RWPE2 (cell line): ENCODE measurements at regions not wholly inside any gene's neighbourhood (a gene's known extent, or its start where the extent isn't known, plus 50 kb on each side); places are given as distances from the start of the nearest gene placed in this dataset.

Source experiments
- ATAC-seq: fragments of 200-7000 bp; cut with Tn5 transposase; 3 replicates; pipeline ENCODE4 v1.9.1; 2021; ENCODE audit warnings: low read depth
- DNase-seq: peaks from one replicate; pipeline ENCODE4 v3.0.0-alpha.2; 2020; ENCODE audit warnings: low spot score
- H3K27ac ChIP-seq: fragments of 450-650 bp; 2 replicates; pipeline ENCODE4 v1.5.1; 2017; ENCODE audit warnings: mild to moderate bottlenecking; ENCODE audit not compliant: poor library complexity, severe bottlenecking
- H3K27me3 ChIP-seq: fragments of 250-450 bp; sonication (Bioruptor Pico); 2 replicates; pipeline ENCODE4 v1.5.1; 2021; ENCODE audit warnings: mild to moderate bottlenecking, moderate library complexity; ENCODE audit not compliant: insufficient read depth, poor library complexity, severe bottlenecking
- H3K36me3 ChIP-seq: fragments of 250-450 bp; sonication (Bioruptor Pico); 2 replicates; pipeline ENCODE4 v1.5.1; 2020; ENCODE audit warnings: low read depth, mild to moderate bottlenecking, moderate library complexity
- H3K4me1 ChIP-seq: fragments of 250-450 bp; sonication (Bioruptor Pico); 2 replicates; pipeline ENCODE4 v1.5.1; 2021; ENCODE audit warnings: mild to moderate bottlenecking, moderate library complexity; ENCODE audit not compliant: insufficient read depth, poor library complexity, severe bottlenecking
- H3K4me3 ChIP-seq: fragments of 250-450 bp; sonication (Bioruptor Pico); 2 replicates; pipeline ENCODE4 v1.5.1; 2021; ENCODE audit warnings: mild to moderate bottlenecking, moderate library complexity; ENCODE audit not compliant: severe bottlenecking
- H3K9me3 ChIP-seq: fragments of 250-450 bp; sonication (Bioruptor Pico); 2 replicates; pipeline ENCODE4 v1.5.1; 2021; ENCODE audit warnings: mild to moderate bottlenecking, moderate library complexity; ENCODE audit not compliant: severe bottlenecking
- TF ChIP-seq, protein P1 (sequence below): fragments of 450-650 bp; IDR thresholded peaks from one replicate; pipeline ENCODE4 v1.5.1; 2017; ENCODE audit warnings: mild to moderate bottlenecking, moderate library complexity; ENCODE audit not compliant: poor library complexity, severe bottlenecking

DNA sequence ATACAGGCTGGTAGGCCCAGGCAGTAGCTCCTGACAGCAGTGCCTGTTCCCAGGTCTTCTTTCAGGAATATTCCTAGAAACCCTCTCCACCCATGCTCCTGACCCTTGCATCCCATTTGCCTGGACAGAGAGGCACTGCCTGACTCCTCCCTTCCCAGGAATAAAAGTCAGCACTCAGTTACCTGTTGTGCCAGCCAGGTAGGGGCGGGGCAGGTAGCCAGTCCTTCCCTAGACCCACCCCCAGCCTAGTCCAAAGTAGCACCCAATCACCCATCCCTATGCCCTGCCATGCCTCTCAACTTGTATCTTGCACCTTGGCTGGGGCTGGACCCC lies 129.9 kb downstream of the MRPL14 start:
- ATAC-seq (no peak), DNase-seq (peak; percentile 36)
- Histone ChIP-seq H3K27ac (no peak overlapping the region), H3K9me3 (no peaks in the 10 kb centered on the region), H3K4me1 (peaks cover 11% of the 10 kb centered on the region), H3K36me3 (no peaks in the 10 kb centered on the region), H3K4me3 (no peak overlapping the region), H3K27me3 (no peaks in the 10 kb centered on the region)
- TF ChIP-seq, protein P1, sequence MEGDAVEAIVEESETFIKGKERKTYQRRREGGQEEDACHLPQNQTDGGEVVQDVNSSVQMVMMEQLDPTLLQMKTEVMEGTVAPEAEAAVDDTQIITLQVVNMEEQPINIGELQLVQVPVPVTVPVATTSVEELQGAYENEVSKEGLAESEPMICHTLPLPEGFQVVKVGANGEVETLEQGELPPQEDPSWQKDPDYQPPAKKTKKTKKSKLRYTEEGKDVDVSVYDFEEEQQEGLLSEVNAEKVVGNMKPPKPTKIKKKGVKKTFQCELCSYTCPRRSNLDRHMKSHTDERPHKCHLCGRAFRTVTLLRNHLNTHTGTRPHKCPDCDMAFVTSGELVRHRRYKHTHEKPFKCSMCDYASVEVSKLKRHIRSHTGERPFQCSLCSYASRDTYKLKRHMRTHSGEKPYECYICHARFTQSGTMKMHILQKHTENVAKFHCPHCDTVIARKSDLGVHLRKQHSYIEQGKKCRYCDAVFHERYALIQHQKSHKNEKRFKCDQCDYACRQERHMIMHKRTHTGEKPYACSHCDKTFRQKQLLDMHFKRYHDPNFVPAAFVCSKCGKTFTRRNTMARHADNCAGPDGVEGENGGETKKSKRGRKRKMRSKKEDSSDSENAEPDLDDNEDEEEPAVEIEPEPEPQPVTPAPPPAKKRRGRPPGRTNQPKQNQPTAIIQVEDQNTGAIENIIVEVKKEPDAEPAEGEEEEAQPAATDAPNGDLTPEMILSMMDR, result no peak

DNA sequence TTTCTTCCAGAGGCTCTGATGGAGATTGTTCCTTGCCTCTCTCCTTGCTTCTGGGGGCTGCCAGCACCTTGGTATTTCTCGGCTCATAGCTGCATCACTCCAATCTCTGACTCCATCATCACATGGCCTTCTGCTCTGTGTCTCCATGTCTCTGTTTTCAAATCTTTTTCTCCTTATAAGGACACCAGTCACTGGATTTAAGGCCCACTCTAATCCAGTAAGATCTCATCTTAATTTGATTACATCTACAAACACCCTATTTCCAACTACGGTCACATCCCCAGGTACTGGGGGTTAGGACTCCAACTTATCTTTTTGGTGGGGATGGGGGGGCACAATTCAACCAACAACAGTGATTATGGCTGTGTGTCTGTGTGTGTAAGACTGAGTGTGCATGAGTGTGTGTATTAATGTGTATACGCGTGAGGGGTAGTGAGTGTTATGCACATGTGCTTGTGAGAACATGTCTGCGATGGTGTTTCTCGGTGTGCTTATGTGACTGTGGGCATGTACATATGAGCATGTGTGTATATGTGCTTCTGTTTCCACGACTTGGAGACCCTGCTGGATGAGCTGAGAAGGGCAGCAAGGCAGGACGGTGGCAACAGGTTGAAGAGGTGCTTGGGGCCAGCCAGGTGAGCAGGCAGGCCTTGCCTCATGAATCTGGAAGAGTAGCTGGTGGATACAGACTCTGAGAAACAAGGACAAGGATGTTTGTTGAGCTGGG lies 130.5 kb downstream of the MRPL14 start:
- Histone ChIP-seq H3K27me3 (no peaks in the 10 kb centered on the region), H3K27ac (no peak overlapping the region), H3K36me3 (no peaks in the 10 kb centered on the region), H3K4me1 (peaks cover 9% of the 10 kb centered on the region), H3K4me3 (no peak overlapping the region), H3K9me3 (no peaks in the 10 kb centered on the region)
- DNase-seq (peak; percentile 38), ATAC-seq (no peak)
- TF ChIP-seq, protein P1, result no peak

DNA sequence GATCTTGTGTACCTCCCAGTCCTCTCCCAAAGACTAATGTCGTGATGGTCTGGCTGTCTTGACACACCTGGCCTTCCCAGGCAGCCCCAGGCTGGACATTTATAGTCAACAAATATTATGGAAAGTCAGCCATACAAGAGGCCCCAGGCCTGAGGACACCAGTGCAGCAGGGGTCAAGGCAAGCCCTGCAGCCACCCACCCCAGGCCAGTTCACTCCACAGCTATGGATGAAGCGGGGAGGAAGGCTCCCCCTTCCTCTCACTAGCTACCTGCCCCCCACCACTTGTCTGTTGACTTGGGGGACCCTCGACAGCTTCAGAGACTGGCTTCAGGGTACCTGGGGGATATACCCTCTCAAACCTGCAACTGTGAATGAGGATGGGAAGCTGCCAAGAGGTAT lies 132.1 kb downstream of the MRPL14 start:
- Histone ChIP-seq H3K27me3 (no peaks in the 10 kb centered on the region), H3K27ac (no peak overlapping the region), H3K36me3 (no peaks in the 10 kb centered on the region), H3K4me1 (peaks cover 5% of the 10 kb centered on the region), H3K9me3 (no peaks in the 10 kb centered on the region), H3K4me3 (no peak overlapping the region)
- no peak for ATAC-seq
- TF ChIP-seq, protein P1, result no peak
- peak; percentile 20 for DNase-seq

DNA sequence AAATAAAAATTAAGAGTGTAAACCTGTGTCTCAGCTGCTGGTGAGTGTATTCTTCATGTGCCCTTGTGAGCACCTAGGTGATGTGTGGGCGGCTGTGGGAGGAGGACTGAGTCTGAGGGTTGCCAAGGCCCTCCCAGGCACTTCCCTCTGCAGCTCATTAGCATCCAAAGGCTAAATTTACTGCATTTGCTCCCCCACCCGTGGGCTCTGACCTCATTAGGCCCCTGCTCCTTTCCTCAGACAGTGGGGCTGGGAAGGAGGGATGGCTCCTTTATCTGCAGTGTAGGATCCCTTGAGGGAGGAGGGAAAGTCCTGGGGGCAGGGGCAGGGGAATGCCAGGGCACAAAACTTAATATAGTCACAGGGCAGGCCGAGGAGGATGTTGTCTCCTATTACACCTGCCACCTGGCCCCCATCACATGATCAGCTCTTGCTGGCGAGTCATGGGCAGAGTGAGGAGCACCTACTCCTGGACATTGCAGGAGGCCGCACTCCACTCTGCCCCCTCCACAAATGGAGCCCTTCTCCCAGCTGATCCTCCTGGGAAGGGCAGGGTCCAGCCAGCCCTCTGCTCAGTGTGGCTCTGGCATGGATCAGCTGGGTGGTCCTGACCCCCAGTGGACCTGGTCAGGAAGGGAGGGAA lies 133.2 kb downstream of the MRPL14 start:
- Histone ChIP-seq H3K27me3 (no peaks in the 10 kb centered on the region), H3K4me1 (peaks cover 5% of the 10 kb centered on the region), H3K4me3 (no peak overlapping the region), H3K27ac (no peak overlapping the region), H3K36me3 (no peaks in the 10 kb centered on the region), H3K9me3 (no peaks in the 10 kb centered on the region)
- ATAC-seq (peak; percentile 59), DNase-seq (peak; percentile 48)
- TF ChIP-seq, protein P1, result no peak
